ENCODE measurements at regions not wholly inside any gene's neighbourhood (a gene's known extent, or its start where the extent isn't known, plus 50 kb on each side); places are given as distances from the start of the nearest gene placed in this dataset.
A peak's percentile ranks its signal among the peaks of the same experiment; 100 is the strongest.
"Not testable (repeated sequence)": the region's sequence is repeated elsewhere in the genome, so short reads cannot be mapped to it uniquely, and the experiment has no call there.

DNA sequence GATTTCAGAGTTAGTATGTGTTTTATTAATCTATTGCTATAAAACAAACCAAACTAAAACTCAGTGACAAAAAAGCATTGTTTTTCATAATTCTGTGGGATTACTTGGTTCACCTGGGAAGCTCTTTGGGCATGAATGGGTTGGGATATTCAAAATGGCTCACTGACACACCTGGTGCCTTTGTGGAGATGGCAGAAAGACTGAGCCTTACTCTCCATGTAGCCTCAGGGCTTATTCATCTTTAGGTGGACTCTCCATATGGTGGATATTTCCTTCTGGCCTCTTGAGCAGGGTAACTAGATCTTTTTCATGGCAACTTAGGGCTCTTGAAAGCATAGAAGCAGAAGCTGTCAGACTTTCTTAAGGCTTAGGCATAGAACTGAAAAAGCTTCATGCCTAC lies 1102.8 kb upstream of the SEL1L start:
- no peak for DNase-seq

DNA sequence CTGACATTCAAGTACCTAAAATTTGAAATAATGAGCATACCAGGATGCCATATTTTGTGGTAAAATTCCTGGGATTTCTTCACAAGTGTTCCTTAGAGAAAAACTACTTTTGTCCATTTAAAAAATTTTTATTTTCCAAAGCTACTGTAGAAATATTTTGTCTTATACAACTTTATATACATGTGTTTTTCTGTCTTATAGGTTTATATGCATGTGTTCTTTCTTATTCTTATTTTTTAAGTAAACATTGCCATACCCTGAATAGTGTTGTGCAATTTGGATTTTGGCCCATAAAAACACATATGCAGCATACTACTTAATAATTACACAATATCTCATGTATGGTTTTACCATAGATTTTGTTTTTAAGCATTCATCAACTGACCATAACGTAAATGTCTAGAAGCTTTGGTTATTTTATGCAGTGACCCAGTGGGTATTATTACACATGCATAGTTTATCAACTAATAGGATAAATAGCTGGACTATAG lies 1107.4 kb upstream of the SEL1L start:
- DNase-seq, result no peak

DNA sequence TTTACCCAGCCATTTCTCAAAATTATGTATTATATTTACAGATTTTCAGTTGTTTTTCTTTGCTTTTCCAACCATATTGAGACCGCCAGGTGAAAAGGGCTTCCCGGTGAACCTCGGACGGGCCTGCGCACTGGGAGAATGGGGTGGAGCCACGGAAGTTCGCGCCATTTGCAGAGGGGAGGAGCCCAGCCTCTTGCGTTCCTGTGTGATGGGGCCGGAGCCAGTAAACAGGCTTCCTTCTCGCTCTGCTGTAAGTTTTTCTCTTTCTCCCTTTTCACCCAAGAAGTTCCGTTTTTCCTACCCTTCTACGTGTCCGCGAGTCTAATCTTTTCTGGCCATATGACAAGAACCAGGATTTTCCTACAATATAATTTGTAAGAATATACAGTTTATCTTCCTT lies 1108.8 kb upstream of the SEL1L start:
- no peak for DNase-seq

DNA sequence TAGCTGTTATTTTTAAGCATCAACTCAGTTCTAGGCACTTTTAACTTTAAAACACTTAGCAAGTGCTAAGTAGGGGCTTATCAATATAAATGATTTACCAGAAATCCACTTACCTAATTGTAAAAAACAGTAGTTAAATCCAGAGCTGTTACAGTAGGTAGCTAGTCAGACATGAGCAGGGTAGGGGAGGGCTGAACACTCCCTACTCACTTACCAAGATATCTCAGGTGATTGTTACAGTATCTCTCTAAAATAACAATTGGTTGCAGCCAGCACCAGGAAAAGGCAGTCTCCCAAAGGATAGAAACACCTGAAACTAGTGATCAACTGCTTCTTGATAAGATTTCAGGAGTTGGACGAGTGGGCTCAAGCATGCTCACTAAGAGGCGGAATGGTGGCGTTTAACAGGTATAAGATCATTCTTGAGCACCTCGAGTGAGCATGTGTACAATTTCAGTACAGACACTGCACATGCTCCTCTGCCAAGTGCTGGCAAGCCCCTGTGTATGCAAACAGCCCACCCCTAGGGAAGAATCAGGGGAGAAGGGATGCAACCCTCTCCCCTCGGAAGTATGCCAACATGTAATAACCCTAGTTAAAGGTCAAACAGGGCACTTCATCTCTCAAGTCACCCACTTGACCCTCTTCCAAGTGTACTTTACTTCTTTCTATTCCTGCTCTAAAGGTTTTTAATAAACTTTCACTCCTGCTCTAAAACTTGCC lies 1113.6 kb upstream of the SEL1L start:
- DNase-seq, result no peak

DNA sequence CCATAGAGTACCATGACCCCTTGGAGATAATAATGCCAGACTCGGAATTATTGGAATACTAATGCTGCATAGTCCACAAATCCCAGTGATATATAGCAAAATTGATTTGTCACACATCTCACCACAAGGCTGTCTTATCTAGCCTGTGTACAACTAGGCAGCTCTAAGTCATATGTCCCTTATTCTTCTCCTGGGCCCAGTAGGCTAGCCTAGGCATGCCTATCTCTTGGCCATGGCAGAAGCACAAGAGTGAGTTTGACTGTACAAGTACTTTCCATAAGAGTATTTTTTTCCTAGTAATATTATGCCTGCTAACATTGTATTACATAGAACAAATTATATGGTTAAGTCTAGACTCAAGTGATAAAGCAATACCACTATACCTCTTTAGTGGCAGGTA lies 1122.1 kb upstream of the SEL1L start:
- DNase-seq, result no peak

DNA sequence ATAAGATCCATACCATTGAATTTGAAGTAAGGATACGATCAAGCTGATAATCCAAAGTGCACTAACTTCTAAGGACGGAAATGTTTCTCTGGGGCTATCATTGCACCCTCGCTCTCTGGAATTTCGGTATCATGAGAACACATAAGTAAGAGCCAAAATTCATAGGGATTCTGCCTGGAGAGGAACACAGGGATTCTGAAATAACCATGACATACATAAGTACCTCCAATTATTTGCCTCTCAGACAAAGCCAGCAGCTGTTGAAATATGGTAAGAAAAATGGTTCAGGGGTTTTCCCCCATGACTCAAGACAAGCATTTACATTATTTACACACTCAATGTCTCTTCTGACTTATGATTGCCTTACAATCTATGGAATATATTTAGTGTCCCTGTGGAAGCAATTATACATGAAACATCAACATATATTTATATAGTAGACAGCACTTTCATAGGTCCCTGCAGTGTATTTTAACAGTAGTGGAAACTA lies 1123.6 kb upstream of the SEL1L start:
- no peak for DNase-seq

DNA sequence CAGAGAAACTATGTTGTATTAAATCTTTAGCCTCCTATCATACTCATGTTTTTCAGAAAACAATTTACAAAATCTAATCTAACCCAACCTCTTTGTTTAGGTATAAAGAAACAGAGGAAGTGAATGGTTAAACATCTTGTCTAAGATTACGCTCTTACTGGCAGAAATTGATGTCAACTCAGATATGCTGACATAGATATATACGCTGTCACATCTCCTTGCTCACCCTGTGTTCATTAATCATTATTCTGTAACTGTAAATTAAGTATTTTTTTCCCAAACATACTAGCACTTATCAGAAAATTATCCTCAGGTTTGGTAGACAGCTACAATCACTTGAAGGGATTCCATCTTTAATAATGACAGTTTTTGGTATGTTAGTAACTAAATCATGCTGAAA lies 1127.6 kb upstream of the SEL1L start:
- no peak for DNase-seq

DNA sequence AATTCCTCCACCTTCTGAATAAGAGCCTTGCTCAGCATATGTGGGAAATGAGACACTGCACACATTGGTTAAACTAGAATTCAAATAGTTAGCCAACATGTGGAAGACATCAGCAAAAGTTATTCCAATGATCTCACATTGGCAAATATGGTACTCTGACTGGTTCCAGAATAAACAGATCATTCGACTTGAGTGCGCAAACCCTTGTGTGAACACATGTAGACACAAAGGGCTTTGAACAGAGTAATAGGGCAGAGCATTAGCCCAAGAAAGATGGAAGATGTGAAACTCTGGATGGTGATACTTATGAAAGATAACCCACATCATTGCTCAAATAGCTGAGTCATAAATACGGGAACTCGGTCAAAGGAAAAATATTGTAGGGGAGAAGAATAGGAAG lies 1133.4 kb upstream of the SEL1L start:
- DNase-seq, result no peak

DNA sequence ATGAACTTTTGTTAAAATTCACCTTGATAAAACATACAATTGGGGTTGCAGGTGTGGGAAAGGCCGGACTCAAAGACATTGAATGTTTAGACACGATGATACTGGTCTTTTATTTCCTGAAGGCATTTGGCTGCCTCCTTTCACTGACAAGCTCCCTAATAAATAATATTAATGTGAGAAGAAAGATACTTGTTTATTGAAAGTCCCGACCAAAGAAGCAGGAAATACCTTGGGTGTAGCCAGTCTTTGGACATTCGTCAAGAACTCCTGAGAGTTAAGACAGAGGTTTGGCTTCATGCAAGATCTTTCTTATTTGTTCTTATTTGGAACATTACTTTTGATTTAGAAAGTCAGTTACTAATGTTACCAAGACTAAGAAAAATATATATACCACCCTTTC lies 1133.8 kb upstream of the SEL1L start:
- no peak for DNase-seq

DNA sequence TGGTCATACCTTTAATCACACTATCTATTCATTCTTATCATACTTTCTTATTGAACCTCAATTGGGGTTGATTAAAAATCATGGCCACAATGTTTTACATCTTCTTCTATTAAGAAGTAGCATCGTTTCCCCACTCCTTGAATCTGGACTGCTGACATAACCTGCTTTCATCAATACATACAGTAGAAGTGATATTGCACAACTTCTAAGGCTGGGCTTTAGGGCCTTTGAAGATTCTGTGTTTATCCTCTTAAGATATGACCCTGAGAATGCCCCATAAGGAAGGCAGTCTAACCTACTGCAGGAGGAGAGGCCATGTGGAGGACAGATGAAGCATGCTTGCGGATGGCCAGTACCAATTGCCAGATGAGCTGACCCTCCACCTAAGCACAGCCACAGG lies 1142.8 kb upstream of the SEL1L start:
- no peak for DNase-seq

DNA sequence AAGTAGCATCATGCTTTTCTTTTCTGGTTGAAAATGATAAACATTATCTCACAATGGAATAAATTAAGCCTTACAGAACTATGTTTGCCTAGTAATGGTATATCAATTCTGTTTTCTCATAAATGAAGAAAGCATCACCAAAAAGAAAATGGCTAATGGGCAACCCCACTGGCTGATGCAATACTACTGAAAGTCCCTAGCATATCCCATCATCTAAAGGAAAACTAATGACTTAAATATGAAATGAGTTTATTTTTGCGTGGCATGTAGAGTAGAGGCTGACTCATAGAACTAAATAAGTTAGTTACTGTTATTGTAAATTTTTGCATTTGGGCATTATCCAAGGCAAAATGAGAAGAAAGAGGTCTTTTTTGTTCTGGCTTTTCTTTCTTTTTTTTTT lies 1156.3 kb upstream of the SEL1L start:
- DNase-seq, result no peak

DNA sequence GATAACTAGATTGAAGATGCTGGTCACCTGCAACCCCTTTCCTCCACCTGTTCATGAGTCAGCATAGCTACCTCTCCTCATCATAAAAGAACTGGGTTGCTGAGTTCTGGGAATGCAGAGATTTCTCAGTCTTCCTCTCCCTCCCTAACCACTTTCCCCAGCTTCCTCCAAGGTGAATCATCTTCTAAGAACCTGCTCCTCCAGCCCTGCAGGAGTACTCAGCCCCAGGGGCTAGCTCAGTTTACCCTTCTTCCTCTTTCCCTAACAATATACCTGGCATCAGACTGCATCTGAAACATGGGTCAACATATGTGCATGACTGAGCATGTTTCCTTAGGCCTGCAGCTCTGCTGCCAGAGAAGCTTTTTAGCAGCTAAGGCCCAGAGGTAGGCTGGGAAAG lies 1157.5 kb upstream of the SEL1L start:
- not testable (repeated sequence) for DNase-seq

DNA sequence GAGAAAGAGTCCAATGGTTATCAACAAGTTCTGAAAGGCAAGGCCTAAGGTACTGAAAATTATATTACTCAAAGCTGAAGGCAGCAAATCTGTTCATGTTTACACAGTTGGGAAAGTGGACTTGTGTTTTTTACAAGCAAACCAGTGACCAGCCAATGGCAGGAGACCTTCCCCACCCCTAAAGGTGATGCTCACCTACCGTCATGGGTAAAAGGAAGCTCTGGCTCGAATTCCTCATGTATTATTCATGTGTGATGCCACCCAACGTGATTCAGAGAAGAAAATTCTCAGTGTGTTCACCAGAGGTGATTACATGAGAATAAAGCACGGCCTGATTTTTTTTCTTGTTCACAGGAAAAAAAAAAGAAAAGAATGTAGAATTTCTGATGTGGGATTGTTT lies 1161.2 kb upstream of the SEL1L start:
- no peak for DNase-seq

DNA sequence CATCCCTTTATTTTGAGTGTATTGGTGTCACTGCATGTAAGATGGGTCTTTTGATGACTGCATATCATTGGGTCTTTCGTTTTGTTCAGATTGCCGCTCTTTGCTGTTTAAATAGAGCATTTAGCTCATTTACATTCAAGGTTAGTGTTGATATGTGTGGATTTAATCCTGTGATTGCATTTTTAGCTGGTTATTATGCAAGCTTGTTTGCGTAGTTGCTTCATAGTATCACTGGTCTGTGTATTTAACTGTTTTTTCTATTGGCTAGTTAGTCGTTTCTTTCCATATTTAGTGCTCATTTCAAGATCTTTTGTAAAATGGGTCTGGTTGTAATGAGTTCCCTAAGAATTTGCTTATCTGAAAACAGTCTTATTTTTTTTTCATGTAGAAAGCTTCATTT lies 1170.6 kb upstream of the SEL1L start:
- no peak for DNase-seq

DNA sequence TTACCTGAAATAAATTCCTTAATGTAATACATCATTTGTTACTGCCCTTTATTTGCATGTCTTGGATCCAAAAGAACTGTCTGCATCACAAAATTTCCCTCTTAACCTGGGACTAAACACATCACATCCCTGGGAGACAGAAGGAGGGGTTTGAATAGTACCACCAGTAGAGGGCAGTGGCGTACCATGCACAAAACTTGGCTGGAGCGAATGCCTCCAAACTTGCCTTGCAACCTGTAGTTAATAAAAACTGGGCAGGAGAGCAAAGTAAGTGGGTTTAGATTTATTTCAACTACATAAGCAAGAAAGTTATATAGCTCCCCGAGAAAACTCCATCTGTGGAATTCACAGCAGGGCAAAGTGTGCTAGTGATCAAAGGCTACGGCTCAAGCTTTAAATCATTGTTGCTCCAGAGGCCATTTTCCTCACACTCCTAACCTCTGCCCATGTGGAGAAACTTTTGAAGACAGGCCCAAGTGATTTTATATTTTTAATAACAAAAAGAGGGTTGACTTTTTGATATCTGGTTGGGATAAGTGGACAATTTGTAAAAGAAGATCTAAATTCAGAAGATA lies 1176.7 kb upstream of the SEL1L start:
- DNase-seq, result peak; percentile 6

DNA sequence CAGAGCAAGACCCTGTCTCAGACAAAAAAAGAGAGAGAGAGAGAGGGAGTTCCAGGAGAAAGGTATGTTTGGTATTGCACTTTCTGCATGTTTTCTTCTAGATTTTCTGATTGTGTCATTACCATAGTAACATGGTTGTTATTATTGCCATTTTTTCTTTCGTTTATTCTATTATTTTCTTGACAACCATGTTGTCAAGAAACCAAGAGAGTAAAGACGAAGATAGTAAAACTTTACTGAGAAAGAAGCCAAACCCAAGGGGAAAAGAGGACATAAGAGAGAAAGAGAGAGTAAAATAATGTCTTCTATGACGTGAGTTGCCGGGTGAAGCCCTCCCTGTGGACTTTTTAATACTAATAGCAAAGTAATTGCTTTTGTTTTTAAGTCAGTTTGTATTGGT lies 1186.0 kb upstream of the SEL1L start:
- no peak for DNase-seq

DNA sequence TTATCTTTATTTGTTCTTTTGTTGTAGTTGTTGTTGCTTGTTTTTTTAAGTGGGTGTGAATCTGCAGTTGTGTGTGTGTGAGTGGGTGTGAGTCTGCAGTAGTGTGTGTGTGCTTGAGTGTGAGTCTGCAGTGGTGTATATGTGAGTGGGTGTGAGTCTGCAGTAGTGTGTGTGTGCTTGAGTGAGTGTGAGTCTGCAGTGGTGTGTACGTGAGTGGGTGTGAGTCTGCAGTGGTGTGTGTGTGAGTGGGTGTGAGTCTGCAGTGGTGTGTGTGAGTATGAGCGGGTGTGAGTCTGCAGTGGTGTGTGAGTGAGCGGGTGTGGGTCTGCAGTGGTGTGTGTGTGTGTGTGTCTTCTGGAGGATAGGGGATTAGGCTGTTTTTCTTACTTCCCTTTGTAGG lies 1186.8 kb upstream of the SEL1L start:
- no peak for DNase-seq

DNA sequence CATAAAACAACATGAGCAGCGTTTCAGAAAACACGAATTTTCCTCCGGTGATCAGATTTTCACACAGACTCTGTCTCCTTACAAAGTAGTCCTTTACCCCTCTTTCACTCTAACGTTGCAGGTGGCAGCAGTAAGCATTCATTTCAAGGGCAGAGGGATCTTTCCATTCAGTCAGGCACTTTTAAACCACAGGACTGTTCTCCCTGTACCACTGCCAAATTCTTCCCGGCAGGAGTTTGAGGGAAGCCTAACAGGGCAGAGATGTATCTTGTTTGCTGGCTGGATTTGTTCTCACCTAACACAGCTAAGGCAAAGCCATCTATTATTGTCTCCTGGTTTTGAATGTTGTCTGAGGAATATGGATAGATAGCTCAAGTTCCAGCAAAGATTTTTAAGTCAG lies 1187.3 kb upstream of the SEL1L start:
- peak; percentile 28 for DNase-seq

DNA sequence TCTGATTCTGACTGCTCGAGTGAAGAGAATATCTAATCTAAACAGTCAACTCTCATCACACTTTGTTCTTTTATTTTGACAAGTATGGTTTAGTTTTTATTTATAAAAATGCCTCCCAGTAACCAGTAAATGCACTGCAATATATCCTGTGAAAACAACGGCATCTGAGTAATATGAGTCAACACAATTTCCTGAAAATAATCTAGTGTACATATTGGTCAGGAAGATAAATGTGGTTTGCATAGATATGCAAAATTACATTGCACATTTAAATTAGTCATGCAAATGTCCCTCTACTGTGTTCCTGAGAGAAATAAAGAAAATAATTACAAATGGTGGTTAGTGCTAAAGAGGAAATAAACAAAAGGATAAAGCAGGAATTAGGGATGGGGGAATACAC lies 1190.7 kb upstream of the SEL1L start:
- no peak for DNase-seq

DNA sequence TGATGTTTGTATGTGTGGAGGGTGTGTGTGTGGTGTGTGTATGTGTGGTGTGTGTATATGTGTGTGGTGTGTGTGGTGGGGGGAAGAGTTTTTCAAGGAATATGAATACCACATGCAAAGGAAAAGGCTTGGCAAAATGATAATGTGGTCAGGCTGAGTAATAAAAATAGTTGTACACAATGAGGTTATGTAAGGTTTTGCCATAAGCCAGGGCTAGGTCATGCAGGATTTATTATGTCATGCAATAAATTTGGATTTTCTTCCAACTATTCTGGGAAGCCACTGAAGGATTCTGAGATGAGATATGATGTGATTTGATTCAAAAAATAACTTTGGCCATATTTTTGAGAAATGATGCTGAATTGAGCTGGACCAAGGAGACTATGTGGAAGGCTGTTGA lies 1191.6 kb upstream of the SEL1L start:
- no peak for DNase-seq

DNA sequence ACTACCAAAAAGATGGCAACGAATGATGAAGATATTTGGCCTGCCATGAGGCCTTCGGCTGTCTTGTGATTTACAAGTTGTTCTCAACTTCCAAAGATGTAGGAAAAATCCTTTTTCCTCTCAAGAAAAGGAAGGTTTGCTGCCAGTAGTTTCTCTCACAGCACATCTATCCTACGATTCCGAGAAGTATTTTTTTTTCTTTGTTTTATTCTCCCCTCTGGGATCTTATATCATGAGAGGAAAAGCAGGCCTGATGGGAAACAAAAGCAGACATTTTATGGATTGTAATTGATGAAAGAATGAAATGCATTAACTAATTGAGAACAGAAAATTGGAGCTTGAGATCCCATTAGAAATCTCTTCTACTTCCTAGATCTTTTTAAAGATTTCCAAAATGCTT lies 1197.9 kb upstream of the SEL1L start:
- DNase-seq, result no peak

DNA sequence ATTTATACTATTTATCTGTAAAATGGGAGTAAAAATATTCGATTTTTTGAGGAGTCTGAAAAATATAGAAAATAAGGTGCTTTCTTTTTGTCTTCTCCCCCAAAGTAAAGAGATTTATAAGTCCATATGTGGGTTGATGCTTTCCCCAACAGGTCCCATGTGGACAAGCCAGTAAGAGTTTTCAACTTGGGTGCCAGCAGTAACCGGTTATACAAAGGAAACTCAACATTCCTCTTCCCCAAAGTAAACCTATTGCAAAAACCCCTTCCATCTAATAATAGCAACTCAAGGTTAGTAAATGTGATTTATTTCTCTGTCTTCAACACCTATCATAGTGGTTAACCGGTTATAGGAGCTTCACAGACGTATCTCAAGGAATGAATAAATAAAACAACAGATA lies 1206.9 kb upstream of the SEL1L start:
- no peak for DNase-seq

DNA sequence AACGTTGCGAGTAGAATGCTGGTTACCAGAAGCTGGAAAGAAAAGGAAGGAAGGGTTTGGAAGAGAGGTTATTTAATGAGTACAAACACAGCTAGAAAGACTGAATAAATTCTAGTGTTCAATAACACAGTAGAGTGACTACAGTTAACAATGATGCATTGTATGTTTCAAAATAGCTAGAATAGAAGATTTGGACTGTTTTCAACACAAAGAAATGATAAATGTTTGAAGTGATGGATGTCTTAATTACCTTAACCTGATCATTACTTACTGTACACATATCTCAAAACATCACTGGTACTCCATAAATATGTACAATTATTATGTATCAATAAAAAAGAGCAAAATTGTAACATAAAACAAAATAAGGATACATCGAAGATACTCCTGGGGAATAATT lies 1221.8 kb upstream of the SEL1L start:
- DNase-seq, result no peak

DNA sequence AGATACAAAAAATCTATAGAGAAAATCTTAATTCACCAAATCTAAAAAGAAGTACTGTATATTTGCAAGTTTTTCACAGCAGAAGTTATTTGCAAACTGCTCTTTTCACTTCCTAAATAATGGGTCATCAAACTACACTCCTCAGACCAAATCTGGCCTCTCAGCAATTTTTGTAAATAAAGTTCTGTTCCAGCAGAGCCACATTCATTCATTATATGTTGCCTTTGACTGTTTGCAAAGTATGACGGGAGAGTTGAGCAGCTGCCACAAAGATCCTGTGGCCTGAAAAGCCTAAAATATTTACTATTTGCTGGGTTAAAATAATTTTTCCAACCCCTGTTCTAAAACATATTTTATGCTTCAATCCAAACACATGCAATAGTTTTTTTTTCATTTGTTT lies 1222.3 kb upstream of the SEL1L start:
- DNase-seq, result no peak

DNA sequence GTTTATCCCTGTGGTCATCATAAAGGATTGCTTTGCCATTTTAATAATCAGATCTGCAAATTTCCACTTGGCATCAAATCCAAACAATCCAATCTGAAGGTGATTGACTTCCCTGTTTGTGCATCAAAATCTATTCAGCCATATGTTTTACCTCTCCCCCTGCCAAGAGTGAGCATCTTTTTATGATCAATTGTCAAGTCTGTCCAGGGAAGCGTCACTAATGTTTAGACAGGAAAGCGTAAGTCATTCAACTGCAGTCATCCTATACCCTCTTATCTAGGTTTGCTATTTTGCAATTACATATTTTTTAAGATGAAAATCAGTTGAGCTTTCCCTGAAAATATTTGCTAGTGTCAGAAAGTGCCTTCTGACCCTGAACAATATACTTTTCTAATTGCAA lies 1224.1 kb upstream of the SEL1L start:
- DNase-seq, result no peak
